GM15510 (cell line): ENCODE measurements at regions not wholly inside any gene's neighbourhood (a gene's known extent, or its start where the extent isn't known, plus 50 kb on each side); places are given as distances from the start of the nearest gene placed in this dataset.

Experiments
- POLR2A ChIP-seq: IDR thresholded peaks from 3 replicates; pipeline ENCODE4 v1.6.1; 2011; ENCODE audit warnings: borderline replicate concordance; ENCODE audit not compliant: insufficient read length; ENCODE audit errors: extremely low read depth

DNA sequence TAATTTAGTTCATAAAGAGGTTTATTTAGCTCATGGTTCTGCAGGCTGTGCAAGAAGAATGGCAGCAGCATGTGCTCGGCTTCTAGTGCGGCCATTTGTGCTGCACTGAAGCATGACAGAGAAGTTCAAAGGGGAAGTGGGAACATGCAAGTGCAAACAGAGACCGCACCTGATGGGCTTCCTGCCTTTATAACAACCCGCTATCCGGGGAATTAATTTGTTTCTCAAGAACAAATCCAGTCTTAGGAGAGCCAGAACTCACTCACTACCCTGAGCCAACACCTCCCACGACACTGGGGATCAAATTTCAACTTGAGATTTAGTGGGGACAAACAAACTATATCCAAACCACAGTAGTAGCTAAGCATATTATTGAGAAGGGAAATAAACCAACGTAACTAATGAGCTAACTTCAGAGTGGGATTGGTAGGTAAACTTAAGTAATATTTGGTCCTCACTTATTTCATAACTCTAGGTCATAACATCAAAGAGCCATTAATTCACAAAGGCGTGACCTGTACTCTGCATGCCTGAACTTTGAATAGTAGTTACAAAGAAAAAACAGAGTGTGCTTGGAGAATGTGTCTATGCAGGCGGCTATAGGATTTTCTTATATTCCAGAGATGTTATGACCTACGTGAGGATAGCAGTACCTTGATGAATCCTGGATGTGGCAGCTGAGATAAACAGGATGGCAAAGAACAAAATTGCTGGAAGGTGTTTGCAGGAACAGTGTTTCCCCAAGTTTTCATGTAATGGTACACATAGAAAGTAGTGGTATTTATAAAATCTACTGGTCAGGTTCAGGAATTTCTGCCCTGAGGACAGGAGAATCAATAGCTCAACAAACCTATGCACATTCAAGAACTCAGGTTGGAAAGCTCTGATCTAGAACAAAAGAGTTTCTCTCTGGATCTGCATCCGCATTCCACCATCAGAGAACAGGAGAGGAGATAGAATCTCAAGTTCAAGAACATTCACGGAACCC, 845.9 kb upstream of the ID2 start:
- TF ChIP-seq POLR2A, result no peak

DNA sequence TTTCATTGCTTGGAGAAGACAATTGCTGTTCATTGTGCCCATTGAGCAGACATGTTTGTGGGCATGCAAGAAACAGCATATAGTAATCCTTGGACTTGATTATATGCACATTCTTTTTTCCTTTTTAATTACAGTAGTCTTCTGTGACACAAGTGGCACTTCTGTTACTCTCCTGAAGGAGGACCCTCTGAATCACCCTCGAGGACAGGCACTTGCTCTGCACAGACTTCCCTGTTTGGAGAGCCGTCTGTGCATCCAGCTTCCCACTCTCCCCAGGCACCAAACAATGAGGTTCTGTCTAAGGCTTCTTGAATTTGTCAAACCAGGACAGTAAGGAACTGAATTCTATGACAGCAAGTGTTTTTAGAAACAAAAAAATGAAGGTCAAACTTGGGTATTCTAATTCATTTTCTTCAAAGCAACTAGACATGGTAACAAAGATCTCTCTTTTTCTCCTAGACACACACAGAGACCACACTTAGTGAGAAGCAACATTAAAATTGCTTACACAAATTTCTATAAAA, 844.6 kb upstream of the ID2 start:
- TF ChIP-seq POLR2A, result no peak

DNA sequence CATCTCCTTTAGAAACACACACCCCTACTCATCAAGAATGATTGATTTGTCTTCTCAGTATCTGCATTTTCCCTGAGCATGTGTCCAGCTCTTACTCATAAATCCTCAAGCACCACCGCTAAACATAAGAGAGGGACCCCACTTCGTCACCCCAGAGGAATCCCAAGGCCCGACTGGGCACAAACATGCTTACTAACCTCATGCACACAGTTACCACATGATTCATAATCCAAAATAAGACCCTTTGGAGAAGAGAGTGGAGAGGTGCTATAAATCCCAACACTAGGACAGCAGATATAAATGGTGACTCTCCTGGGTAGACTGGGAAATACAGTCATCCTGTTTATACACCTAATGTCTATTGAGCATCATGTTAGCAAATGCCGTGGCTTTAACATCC, 843.2 kb upstream of the ID2 start:
- TF ChIP-seq POLR2A, result no peak

DNA sequence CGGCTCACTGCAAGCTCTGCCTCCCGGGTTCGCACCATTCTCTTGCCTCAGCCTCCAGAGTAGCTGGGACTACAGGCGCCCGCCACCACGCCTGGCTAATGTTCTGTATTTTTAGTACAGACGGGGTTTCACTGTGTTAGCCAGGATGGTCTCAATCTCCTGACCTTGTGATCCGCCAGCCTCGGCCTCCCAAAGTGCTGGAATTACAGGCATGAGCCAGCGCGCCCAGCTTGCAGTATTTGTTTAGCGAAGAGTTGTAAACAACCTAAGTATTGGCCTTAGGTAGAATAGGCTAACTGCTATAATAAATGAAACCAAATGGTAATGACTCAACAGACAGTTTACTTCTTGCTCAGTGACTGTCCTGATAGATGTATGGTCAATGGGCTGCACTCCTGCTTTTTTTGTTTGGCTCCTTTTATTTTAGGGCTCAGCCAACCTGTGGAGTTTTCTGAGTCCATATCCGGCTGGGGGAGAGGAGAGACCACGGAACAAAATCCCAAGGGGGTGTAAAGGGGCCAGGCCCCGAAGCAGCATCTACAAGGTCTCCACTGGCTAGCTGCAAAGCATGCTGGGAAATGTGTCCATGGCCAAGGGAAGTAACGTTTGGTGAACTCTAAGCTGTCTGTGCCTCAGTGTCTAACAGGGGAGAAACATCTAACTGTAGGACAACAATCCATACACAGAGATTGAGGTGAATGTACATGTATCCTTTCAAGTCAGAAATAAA, 841.0 kb upstream of the ID2 start:
- TF ChIP-seq POLR2A, result no peak

DNA sequence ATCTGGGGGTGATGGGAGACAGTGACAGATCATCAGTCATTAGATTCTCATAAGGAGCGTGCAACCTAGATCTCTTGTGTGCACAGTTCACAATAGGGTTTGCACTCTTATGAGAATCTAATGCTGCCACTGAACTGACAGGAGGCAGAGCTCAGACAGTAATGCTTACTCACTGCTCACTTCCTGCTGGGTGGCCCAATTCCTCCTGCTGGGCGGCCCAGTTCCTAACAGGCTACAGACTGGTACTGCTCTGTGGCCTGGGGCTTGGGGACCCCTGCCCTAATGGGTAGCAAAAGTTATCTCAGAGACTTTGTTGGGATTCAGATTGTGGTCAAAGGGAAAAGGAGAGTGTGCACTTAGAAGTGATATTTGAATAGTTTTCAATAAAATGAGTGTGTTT, 840.1 kb upstream of the ID2 start:
- no peak for TF ChIP-seq POLR2A

DNA sequence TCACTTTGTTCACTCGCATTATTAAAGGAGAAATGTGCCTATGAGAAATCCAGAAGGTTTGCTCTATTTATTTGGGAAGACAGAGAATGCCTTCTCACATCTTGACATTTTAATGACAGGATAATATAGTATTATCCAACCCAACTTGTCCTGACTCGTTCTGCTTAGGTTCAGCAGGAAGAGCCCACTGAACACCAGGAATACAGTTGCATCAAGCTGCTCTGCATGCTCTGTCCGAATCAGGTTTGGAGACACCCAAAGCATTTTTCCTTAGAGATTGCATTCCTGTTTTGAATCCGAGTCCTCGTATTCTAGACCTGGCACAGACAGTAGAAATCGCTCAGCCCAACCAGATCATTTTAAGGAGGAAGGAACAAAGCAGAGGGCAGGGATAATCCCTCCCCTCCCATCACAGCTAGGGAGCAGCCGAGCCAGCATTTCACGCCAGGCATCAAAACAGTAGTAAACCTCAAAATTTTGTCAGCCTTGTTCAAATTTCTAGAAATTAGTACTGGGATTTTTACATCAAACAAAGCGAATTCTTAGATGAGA, 837.4 kb upstream of the ID2 start:
- no peak for TF ChIP-seq POLR2A

DNA sequence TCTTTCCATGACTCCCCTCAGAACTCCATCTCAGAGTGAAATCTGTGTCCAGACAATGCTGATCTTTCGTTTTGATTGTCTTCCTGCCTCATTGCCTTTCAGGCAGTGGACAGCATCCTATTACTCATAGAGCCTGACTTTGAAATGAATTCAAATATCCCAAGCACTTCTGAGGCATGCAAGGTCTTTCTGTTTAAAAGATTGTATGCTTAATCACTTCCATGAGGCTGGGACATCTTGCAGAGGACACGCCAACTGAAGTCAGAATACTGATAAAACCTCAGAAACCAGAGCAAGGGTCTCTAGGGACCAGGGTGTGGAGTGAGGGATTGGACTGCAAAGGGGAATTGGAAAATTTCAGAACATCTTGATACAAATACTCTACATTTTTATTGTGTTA, 836.5 kb upstream of the ID2 start:
- no peak for TF ChIP-seq POLR2A

DNA sequence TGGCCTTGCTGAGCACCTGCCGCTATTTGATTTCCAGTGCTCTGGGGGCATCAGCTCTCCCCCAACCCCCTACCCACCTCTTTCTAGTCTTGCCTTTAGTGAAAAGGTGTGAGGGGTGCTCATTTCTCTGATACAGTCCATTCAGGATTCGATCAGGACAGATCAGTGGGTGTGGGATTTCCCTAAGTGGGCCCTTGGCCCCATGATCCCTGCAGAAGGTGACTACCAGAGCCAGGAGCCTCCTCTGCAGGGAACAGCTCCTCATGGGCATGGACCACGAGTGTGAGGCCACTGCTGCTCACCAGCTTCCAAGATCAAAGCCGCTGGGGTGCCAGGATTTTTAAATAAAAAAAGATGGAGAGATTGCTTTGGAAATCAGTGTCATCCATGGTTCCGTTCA, 835.2 kb upstream of the ID2 start:
- TF ChIP-seq POLR2A, result no peak

DNA sequence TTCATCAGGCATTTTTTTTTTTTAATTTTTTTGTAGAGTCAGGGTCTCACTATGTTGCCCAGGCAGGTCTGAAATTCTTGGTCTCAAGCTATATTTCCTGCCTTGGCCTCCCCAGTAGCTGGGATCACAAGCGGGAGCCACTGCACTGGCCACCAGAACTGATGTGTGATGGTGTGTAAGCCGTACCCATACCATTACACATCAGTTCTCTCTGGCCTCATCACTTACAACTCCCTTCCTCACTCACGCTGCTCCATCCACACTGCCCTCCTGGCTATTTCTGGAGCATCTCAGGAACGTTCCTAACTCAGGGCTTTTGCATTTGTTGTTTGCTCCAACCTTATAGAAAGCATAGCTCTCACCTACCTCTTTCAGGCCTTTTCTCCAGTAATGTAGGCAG, 834.5 kb upstream of the ID2 start:
- TF ChIP-seq POLR2A, result no peak

DNA sequence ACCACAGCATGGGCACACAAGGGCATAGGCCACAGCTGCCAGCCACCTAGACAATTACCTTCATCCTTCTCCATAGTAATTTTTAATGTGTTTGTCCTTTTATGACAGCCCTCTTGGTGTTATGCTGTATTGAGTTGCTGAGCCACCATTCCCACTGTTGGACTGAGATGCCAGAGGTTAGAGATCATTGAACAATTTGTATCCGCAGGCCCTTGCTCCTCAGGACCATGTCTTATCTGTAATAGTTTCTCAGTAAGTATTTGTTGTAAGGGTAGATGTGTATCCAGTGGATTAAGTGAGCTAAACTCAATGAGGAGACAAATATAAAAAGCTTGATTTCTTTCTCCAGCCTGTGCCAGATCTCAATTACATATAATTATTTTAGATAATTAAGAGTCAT, 832.8 kb upstream of the ID2 start:
- TF ChIP-seq POLR2A, result no peak

DNA sequence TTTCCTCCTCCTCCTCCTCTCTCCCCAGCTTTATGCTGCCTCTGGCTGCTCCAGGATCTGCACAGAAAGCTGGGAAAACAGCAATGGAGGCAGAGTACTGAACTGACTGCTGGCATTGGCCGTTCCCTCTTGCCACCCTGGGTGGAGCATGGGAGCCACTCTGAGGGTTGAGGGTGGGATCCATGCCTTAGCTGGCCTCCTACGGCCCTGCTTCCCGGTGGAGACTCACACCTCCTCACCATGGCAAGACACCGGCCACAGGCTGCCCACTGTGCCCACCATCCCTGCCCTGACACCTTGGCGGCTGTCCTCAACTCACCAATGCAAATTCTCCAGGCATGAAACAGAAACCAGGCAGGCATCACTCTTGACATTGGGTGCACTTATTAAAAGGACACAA, 832.3 kb upstream of the ID2 start:
- TF ChIP-seq POLR2A, result no peak

DNA sequence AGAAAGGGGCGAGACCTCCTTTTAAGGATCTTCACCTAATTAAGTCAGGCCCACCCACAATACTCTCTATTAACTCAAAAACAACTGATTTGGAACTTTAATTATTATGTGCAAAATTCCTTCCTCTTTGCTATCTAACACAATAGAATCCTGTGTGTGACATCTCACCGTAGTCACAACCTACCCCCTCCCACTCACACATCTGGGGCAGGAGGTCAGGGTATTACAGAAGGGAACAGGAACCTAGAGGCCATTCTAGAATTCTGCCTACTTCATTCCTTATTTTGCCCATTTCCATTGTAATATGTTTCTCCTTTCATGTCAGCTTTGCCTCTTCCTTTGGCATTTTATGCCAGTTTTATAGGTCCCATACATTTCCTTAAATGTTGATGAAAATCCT, 829.3 kb upstream of the ID2 start:
- TF ChIP-seq POLR2A, result no peak

DNA sequence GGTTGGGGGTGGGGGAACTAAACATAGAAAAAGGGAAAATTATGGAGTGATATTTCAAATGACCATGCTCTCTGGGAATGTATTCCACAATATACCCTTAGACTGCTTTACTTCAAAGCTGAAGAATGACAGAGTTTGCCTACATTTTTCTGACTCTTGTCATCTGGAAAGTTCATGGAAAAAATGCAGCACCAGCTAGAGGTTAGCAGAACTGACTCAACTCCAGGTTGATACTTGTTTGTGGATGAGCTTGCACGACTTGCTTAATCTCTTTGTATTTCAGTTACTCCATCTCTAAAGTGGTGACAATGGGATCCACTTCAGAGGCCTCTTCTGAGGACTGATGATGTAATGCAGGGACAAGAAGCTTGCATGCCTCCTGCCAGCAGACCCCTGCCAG, 824.0 kb upstream of the ID2 start:
- no peak for TF ChIP-seq POLR2A

DNA sequence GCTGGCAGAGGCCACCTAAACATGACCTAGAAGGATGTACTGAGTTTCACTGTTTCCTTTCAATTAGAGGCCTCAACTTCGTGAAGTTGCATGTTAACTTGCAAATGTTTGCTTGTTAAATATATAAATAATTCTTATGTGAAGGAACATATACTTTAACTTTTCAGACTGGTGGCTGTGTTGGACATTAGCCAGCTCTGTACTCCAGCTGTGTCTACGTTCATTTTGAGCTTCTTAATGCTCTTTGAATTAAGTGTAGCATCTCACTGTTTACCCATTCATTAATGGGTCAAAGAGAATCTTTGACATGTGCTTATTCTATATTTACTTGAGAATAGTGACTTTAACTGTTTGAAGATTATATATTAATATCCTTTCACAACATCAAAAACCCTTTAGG, 823.2 kb upstream of the ID2 start:
- TF ChIP-seq POLR2A, result no peak

DNA sequence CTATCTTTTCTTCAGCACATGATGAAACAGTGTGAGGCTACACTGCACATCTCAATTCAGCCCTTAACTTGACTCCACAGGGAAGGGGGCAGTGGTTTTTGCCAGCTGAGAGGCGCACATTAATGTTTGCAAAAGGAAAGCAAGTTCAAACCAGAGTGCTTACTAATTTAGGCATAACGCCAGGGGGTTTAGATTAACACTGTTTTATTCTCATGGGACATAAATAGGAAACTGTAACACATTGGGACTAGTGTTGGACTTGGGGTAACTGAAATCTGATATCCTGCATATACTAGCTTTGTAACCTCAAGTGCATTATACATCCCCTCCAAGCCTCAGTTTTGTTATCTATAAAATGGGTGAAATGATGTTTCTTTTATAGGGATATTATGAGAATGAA, 821.2 kb upstream of the ID2 start:
- no peak for TF ChIP-seq POLR2A
